HCT116 (cell line): ENCODE measurements at regions not wholly inside any gene's neighbourhood (a gene's known extent, or its start where the extent isn't known, plus 50 kb on each side); places are given as distances from the start of the nearest gene placed in this dataset.

ENCODE experiments used
- ATAC-seq: fragments of 200-7000 bp; cut with Tn5 transposase; 2 replicates; pipeline ENCODE4 v1.9.1; 2020; ENCODE audit warnings: mild to moderate bottlenecking, moderate library complexity
- BruUV-seq: library from RNA; stranded (reverse); fragments of 400-500 nt; replicated peaks from 2 replicates; lab custom pipeline; 2021; lab: Mats Ljungman, UMichigan
- CTCF ChIA-PET: fragments of 300-600 bp; sonication (Branson Sonifier 250); formaldehyde crosslinking; loops from one replicate; lab custom pipeline; 2021; ENCODE audit warnings: antibody characterized with exemption; lab: Charles Lee
- POLR2A ChIA-PET: fragments of 300-600, 350-600 bp; sonication (Branson Sonifier 250); formaldehyde crosslinking; loops from one replicate; lab custom pipeline; 2021; ENCODE audit warnings: antibody characterized with exemption; lab: Charles Lee
- RAD21 ChIA-PET, 2 experiments: fragments of 300-600 bp; sonication (Branson Sonifier 250); formaldehyde crosslinking; loops; one replicate each; lab custom pipeline; 2023; ENCODE audit warnings: low total read pairs in 2 of 2; ENCODE audit not compliant: uncharacterized antibody in 2 of 2, unreplicated experiment in 2 of 2, low non-redundant PET in 1 of 2; lab: Charles Lee
- DNase-seq: peaks from one replicate; pipeline ENCODE4 v3.0.0-alpha.2; 2010; ENCODE audit warnings: low read depth, low spot score
- H2AFZ ChIP-seq: fragments of 200-600 bp; shearing (Covaris generic), sonication (generic); 2 replicates; pipeline ENCODE4 v1.6.1; 2017; ENCODE audit warnings: low read depth, mixed run types, mixed read lengths, antibody characterized with exemption, low read length; ENCODE audit not compliant: poor library complexity, severe bottlenecking
- H3K27ac ChIP-seq: 2 replicates; pipeline ENCODE4 v1.5.1; 2012; ENCODE audit warnings: low read depth, low read length
- H3K27me3 ChIP-seq: fragments of 200-600 bp; sonication (generic); 2 replicates; pipeline ENCODE4 v1.6.1; 2016; ENCODE audit warnings: mixed run types, low read length, mixed read lengths; ENCODE audit not compliant: insufficient read depth
- H3K36me3 ChIP-seq, 2 experiments: fragments of 200-500 bp in 1 of 2; fragments of 200-600 bp in 1 of 2; sonication (Bioruptor generic) in 1 of 2; sonication (generic) in 1 of 2; 2 replicates each; pipeline versions ENCODE4 v1.5.1 to v1.6.1; 2014 to 2016; ENCODE audit warnings: low read length in 2 of 2, inconsistent platforms in 1 of 2, mixed read lengths in 1 of 2, mixed run types in 1 of 2; ENCODE audit not compliant: insufficient read depth in 2 of 2, control insufficient read depth in 1 of 2
- H3K4me1 ChIP-seq, 2 experiments: fragments of 200-600 bp in 1 of 2; sonication (generic) in 1 of 2; 2 replicates each; pipeline versions ENCODE4 v1.5.1 to v1.6.1; 2012 to 2017; ENCODE audit warnings: low read length in 2 of 2, inconsistent platforms in 1 of 2, mild to moderate bottlenecking in 1 of 2, mixed read lengths in 1 of 2, mixed run types in 1 of 2, moderate library complexity in 1 of 2; ENCODE audit not compliant: insufficient read depth in 2 of 2, control insufficient read depth in 1 of 2
- H3K4me2 ChIP-seq: fragments of 200-600 bp; sonication (generic); 2 replicates; pipeline ENCODE4 v1.6.1; 2017; ENCODE audit warnings: mixed run types, low read length, mixed read lengths
- H3K4me3 ChIP-seq, 2 experiments: fragments of 200-600 bp in 1 of 2; sonication (generic) in 1 of 2; replicated peaks in 1 of 2; 2 replicates each; pipeline ENCODE4 v1.5.1; 2011 to 2016; ENCODE audit warnings: low read length in 2 of 2, control low read depth in 1 of 2, low read depth in 1 of 2, mild to moderate bottlenecking in 1 of 2, mixed read lengths in 1 of 2, mixed run types in 1 of 2
- H3K79me2 ChIP-seq: fragments of 200-600 bp; sonication (generic); 2 replicates; pipeline ENCODE4 v1.6.1; 2017; ENCODE audit warnings: mild to moderate bottlenecking, mixed run types, low read length, moderate library complexity, mixed read lengths; ENCODE audit not compliant: insufficient read depth
- H3K9ac ChIP-seq: fragments of 200-600 bp; sonication (generic); 2 replicates; pipeline ENCODE4 v1.6.1; 2016; ENCODE audit warnings: low read length, mixed read lengths
- H3K9me2 ChIP-seq: fragments of 200-600 bp; sonication (generic), shearing (Covaris generic); 2 replicates; pipeline ENCODE4 v1.6.1; 2017; ENCODE audit warnings: mixed run types, mild to moderate bottlenecking, moderate library complexity; ENCODE audit not compliant: insufficient read depth
- H3K9me3 ChIP-seq, 2 experiments: fragments of 200-500 bp in 1 of 2; fragments of 200-600 bp in 1 of 2; sonication (Bioruptor generic) in 1 of 2; sonication (generic) in 1 of 2; 2 replicates each; pipeline ENCODE4 v1.6.1; 2014 to 2017; ENCODE audit warnings: low read length in 2 of 2, mixed read lengths in 2 of 2, inconsistent platforms in 1 of 2, low read depth in 1 of 2, mild to moderate bottlenecking in 1 of 2, mixed run types in 1 of 2, moderate library complexity in 1 of 2; ENCODE audit not compliant: control insufficient read depth in 1 of 2, insufficient read depth in 1 of 2
- H4K20me1 ChIP-seq: fragments of 200-600 bp; sonication (generic), shearing (Covaris generic); 2 replicates; pipeline ENCODE4 v1.6.1; 2017; ENCODE audit warnings: mixed run types, mild to moderate bottlenecking, moderate library complexity; ENCODE audit not compliant: insufficient read depth
- ATF3 ChIP-seq: IDR thresholded peaks from 2 replicates; pipeline ENCODE4 v1.6.1; 2012
- CBX3 ChIP-seq: IDR thresholded peaks from 2 replicates; pipeline ENCODE4 v1.6.1; 2012; ENCODE audit warnings: low read depth
- CTCF ChIP-seq, 3 experiments: fragments of 200-600 bp in 1 of 3; sonication (generic) in 1 of 3; IDR thresholded peaks in 2 of 3; conservative IDR thresholded peaks in 1 of 3; 2 replicates each; pipeline ENCODE4 v1.5.1; 2012 to 2017; ENCODE audit warnings: low read depth in 2 of 3, low read length in 2 of 3, antibody characterized with exemption in 1 of 3, borderline replicate concordance in 1 of 3, control low read depth in 1 of 3, mild to moderate bottlenecking in 1 of 3, mixed read lengths in 1 of 3, mixed run types in 1 of 3, moderate library complexity in 1 of 3; ENCODE audit not compliant: insufficient read depth in 1 of 3
- EGR1 ChIP-seq: IDR thresholded peaks from 2 replicates; pipeline ENCODE4 v1.6.1; 2012; ENCODE audit warnings: low read depth
- ELF1 ChIP-seq: IDR thresholded peaks from 2 replicates; pipeline ENCODE4 v1.6.1; 2012; ENCODE audit warnings: low read depth, borderline replicate concordance
- EZH2phosphoT487 ChIP-seq: fragments of 200-600 bp; IDR thresholded peaks from 2 replicates; pipeline ENCODE4 v1.6.1; 2018; ENCODE audit warnings: antibody characterized with exemption, borderline replicate concordance
- FOSL1 ChIP-seq: IDR thresholded peaks from 2 replicates; pipeline ENCODE4 v1.6.1; 2012; ENCODE audit warnings: low read depth
- JUND ChIP-seq: IDR thresholded peaks from 2 replicates; pipeline ENCODE4 v1.6.1; 2012
- MAX ChIP-seq: IDR thresholded peaks from 2 replicates; pipeline ENCODE4 v1.6.1; 2012
- POLR2A ChIP-seq: IDR thresholded peaks from 2 replicates; pipeline ENCODE4 v1.7.0; 2011; ENCODE audit warnings: borderline replicate concordance; ENCODE audit not compliant: insufficient read depth, insufficient read length; ENCODE audit errors: extremely low read depth
- SIN3A ChIP-seq: IDR thresholded peaks from 2 replicates; pipeline ENCODE4 v1.6.1; 2012; ENCODE audit warnings: low read depth
- TCF7L2 ChIP-seq: IDR thresholded peaks from 2 replicates; pipeline ENCODE4 v1.7.0; 2011; ENCODE audit warnings: borderline replicate concordance, inconsistent platforms; ENCODE audit not compliant: insufficient read depth, insufficient read length; ENCODE audit errors: extremely low read depth
- YY1 ChIP-seq: IDR thresholded peaks from 2 replicates; pipeline ENCODE4 v1.6.1; 2011; ENCODE audit warnings: low read length, low read depth, moderate library complexity, mild to moderate bottlenecking; ENCODE audit not compliant: insufficient replicate concordance; ENCODE audit errors: extremely low read depth
- ZBTB33 ChIP-seq: IDR thresholded peaks from 2 replicates; pipeline ENCODE4 v1.6.1; 2011; ENCODE audit warnings: mild to moderate bottlenecking, low read length, moderate library complexity; ENCODE audit not compliant: insufficient replicate concordance; ENCODE audit errors: extremely low read depth
- intact Hi-C: fragments of 100-400 bp; cut with micrococcal nuclease; formaldehyde crosslinking; loops from 2 replicates; pipeline ENCODE4 v1.10.0; 2022

- Histone ChIP-seq H3K9me3 (peaks cover 6 to 21% of the 10 kb centered on the region in 2 experiments; a peak in 2 of 4 replicates), H3K4me1 (no peaks in the 10 kb centered on the region), H3K27me3 (no peaks in the 10 kb centered on the region), H3K4me2 (no peak overlapping the region), H3K4me3 (no peak overlapping the region), H3K9ac (no peak overlapping the region), H3K27ac (no peak overlapping the region), H4K20me1 (no peaks in the 10 kb centered on the region), H3K36me3 (no peaks in the 10 kb centered on the region), H2AFZ (no peak overlapping the region), H3K9me2 (no peaks in the 10 kb centered on the region), H3K79me2 (no peaks in the 10 kb centered on the region)
- no TSS peak for BruUV-seq
- POLR2A ChIA-PET = no interaction called here
- intact Hi-C loops = no loop called here
- DNase-seq (no peak), ATAC-seq (no peak)
- TF ChIP-seq ZBTB33 = no peak
- no peak for TF ChIP-seq FOSL1
- TF ChIP-seq EGR1 = no peak
- no peak for TF ChIP-seq ELF1
- TF ChIP-seq YY1 = no peak
- no peak for TF ChIP-seq MAX
- no peak for TF ChIP-seq TCF7L2
- TF ChIP-seq POLR2A = no peak
- TF ChIP-seq ATF3 = no peak
- TF ChIP-seq JUND = no peak
- no peak for TF ChIP-seq EZH2phosphoT487
- TF ChIP-seq CTCF (IDR thresholded peaks at IDR 0.05 in 2 of 3, conservative IDR thresholded peaks at IDR 0.05 in 1 of 3; ENCODE audit: borderline replicate concordance in 1 of 3, insufficient read depth in 1 of 3, low read depth in 2 of 3, low read length in 2 of 3) = no peak
- no peak for TF ChIP-seq SIN3A
- TF ChIP-seq CBX3 = no peak
- RAD21 ChIA-PET = no interaction called here
- CTCF ChIA-PET = no interaction called here
Observed at GRCh38 chr14:85441909-85442643, 87.9 kb upstream of the FLRT2 start.
